ENCODE measurements at regions not wholly inside any gene's neighbourhood (a gene's known extent, or its start where the extent isn't known, plus 50 kb on each side); places are given as distances from the start of the nearest gene placed in this dataset.

DNA sequence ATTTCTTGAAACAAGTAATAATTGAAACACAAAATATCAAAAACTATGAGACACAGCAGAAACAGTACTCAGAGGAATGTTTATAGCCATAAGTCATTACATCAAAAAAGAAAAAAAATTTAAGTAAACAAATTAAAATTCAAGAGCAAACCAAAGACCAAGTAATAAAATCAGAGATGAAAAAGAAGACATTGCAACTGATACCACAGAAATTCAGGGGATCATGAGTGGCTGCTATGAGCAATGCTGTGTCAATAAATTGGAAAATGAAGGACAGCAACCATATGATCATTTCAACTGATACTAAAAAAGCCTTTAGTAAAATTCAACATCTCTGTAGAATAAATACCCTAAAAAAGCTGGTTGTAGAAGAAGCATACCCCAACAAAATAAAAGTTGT lies 644.1 kb upstream of the BCHE start:
- TF ChIP-seq FOXM1 (IDR thresholded peaks at IDR 0.05; ENCODE audit: borderline replicate concordance) = no peak
- TF ChIP-seq ELF4 (IDR thresholded peaks at IDR 0.05) = no peak
- no peak for TF ChIP-seq HDGF (IDR thresholded peaks at IDR 0.05; ENCODE audit: borderline replicate concordance)
- TF ChIP-seq FOXA1 (IDR thresholded peaks at IDR 0.05) = no peak
